ENCODE measurements at regions not wholly inside any gene's neighbourhood (a gene's known extent, or its start where the extent isn't known, plus 50 kb on each side); places are given as distances from the start of the nearest gene placed in this dataset.
A peak's percentile ranks its signal among the peaks of the same experiment; 100 is the strongest.

DNA sequence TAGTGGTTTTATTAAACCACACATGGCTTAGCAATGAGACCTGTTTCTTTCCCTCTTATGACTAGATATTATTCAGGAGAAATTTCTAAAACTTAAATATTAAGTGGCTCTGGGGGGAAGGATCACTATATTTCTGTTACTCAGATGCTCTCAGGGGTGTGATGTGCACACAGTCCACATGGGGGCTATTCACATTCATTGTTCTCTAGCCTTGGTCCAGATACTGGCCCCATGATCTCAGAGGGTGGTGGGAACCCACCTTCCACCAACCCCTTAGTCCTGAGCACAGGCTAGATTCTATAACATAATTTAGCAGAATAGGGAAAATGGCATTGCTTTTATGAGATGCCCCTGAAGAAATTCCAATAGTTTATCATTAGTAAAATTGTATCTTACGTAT lies 149.0 kb upstream of the ST8SIA2 start:
- TF ChIP-seq ZFX (IDR thresholded peaks at IDR 0.05) (no peak), CTCF (conservative IDR thresholded peaks at IDR 0.05) (peak; percentile 18; the same call in 1 of the 2 replicates)
- H3K27ac ChIP-seq: no peak overlapping the region

DNA sequence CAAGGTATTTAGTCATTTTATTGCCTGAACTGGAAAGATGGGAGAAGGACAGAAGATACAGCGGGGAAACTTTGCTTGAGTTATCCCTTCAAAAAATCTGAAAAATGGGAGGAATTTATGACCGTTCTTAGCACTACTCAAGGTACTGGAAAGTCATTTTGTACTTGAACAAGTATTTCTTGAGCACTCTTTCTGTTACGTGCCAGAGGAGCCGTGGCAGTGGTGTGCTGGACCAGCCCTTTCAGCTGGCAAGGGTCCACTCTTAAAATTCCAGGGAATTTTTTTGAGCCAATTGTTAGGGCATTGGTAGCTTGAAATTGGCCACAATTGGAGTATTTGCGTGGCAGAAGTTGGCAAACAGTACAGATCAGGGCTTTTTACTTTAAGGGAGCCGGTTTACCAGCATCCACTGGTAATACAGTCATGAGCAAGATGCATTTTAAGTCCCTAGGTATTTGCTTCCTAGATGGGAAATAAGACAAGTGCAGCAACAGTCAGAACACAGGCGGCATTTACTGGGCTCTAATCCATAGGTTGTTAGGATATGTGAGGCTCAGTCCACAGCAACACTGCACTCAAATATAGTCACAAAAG lies 145.9 kb upstream of the ST8SIA2 start:
- TF ChIP-seq CTCF (conservative IDR thresholded peaks at IDR 0.05) (no peak), ZFX (IDR thresholded peaks at IDR 0.05) (no peak)
- no peak overlapping the region for H3K27ac ChIP-seq

GRCh38 chr15:92266796-92267685 lies 126.6 kb upstream of the ST8SIA2 start:
- TF ChIP-seq CTCF (conservative IDR thresholded peaks at IDR 0.05) (no peak), ZFX (IDR thresholded peaks at IDR 0.05) (no peak)

DNA sequence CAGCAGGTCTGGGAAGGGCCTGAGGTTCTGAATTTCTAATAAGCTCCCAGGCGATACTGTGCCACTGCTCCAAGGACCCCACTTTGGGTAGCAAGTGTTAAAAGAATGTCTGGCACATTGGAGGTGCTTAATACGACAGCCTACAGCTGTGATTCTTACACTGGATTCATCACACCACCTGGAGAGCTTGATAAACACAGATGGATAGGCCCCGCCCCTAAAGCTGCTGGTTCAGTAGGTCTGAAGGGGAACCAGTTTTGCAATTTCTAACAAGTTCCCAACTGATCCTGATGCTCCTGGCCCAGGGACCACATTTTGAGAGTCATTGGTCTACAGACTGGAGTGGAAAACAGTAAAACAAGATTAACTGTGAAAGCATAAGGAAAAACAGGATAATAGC lies 124.8 kb upstream of the ST8SIA2 start:
- H3K27ac ChIP-seq: no peak overlapping the region
- no peak for TF ChIP-seq ZFX (IDR thresholded peaks at IDR 0.05)
- TF ChIP-seq CTCF (conservative IDR thresholded peaks at IDR 0.05): no peak

More at GRCh38 chr15:92266796-92267685, 126.6 kb upstream of the ST8SIA2 start:
- H3K27ac ChIP-seq: no peak overlapping the region

DNA sequence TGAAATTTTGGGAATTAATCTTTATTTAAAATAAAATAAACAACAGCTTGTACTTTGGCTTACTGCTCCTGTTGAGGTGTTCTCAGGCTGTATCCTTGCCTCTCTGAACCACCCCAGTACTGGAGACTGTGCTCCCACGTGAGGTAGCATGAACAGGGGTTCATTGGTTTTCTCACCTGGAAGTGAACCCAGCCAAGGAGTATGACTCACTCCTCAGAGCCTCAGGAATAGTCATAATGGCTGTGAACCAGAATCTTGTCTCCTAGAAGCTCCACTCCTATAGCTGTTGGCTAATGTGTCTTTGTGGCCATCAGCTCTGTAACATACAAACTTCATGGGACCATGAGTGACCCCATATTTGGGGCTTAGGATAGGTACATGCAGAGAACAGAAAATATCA lies 122.5 kb upstream of the ST8SIA2 start:
- no peak for TF ChIP-seq ZFX (IDR thresholded peaks at IDR 0.05)
- TF ChIP-seq CTCF (conservative IDR thresholded peaks at IDR 0.05): no peak
- H3K27ac ChIP-seq: no peak overlapping the region

DNA sequence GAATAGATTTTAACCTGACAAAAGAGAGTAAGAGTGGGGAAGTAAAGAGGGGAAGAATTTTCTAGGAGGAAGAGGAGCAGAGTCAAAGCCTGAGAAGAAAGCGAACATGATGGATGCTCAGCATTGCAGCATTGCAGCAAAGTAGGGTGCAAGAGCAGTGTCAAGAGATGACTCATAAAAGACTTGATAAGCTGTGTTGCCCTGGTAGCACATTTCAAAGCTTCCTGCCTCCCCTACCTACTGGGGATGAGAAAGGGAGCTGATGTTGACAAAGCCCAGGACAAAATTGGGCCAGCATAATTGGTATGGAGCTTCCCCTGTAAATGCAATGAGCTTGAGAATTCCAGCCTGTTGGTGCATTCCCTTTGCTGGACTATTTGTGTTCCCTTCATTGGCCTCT lies 121.6 kb upstream of the ST8SIA2 start:
- TF ChIP-seq ZFX (IDR thresholded peaks at IDR 0.05): no peak
- TF ChIP-seq CTCF (conservative IDR thresholded peaks at IDR 0.05): no peak
- no peak overlapping the region for H3K27ac ChIP-seq

DNA sequence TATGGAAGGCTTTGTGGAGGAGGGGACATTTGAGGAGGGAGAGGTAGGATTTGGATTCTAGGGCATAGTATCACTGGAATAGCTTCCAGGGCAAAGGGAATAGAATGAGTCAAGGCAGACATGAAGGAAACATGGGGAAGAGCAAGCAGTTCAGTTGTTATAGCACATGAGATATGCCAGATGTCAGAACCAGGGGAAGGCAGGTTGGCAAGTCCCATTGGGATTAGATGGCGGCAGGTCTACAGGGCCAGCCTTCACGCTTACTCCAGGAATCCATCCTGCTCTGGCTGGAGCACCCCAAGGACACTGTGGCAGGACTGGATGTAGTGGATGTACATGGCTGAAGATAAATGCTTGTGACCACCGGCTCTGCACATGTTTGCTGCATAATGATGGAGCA lies 120.4 kb upstream of the ST8SIA2 start:
- TF ChIP-seq ZFX (IDR thresholded peaks at IDR 0.05): no peak
- no peak for TF ChIP-seq CTCF (conservative IDR thresholded peaks at IDR 0.05)
- H3K27ac ChIP-seq: no peak overlapping the region
